ENCODE measurements at regions not wholly inside any gene's neighbourhood (a gene's known extent, or its start where the extent isn't known, plus 50 kb on each side); places are given as distances from the start of the nearest gene placed in this dataset.

- no peak for TF ChIP-seq ZFP36 (IDR thresholded peaks at IDR 0.05; ENCODE audit: borderline replicate concordance, partially characterized antibody)
- peak; percentile 76 for TF ChIP-seq CTCF (IDR thresholded peaks at IDR 0.05)
- TF ChIP-seq CEBPB (IDR thresholded peaks at IDR 0.05): peak; percentile 73 to 84; a peak in 3 of 4 replicates
- TF ChIP-seq RFX5 (IDR thresholded peaks at IDR 0.05): no peak
Observed at GRCh38 chr18:70450426-70451253, 161.8 kb downstream of the SOCS6 start.
